OCI-LY7 (cell line): ENCODE measurements at regions not wholly inside any gene's neighbourhood (a gene's known extent, or its start where the extent isn't known, plus 50 kb on each side); places are given as distances from the start of the nearest gene placed in this dataset.

Source experiments
- BruUV-seq: library from RNA; stranded (reverse); fragments of 400-500 nt; replicated peaks from 2 replicates; lab custom pipeline; 2021; lab: Mats Ljungman, UMichigan
- CTCF ChIA-PET: fragments of 300-600 bp; sonication (Branson Sonifier 250); formaldehyde crosslinking; loops from one replicate; lab custom pipeline; 2022; ENCODE audit warnings: antibody characterized with exemption; ENCODE audit not compliant: unreplicated experiment; lab: Charles Lee
- POLR2A ChIA-PET: fragments of 300-600 bp; sonication (Branson Sonifier 250); formaldehyde crosslinking; loops from one replicate; lab custom pipeline; 2022; ENCODE audit warnings: antibody characterized with exemption; lab: Charles Lee
- DNase-seq: peaks from one replicate; pipeline ENCODE4 v3.0.0-alpha.2; 2015; ENCODE audit warnings: low spot score
- H2AFZ ChIP-seq: fragments of 200-600 bp; sonication (generic), shearing (Covaris generic); 2 replicates; pipeline ENCODE4 v1.6.1; 2014; ENCODE audit warnings: mild to moderate bottlenecking, antibody characterized with exemption, low read length, moderate library complexity
- H3K27ac ChIP-seq: fragments of 200-600 bp; sonication (generic); 2 replicates; pipeline ENCODE4 v1.5.1; 2014; ENCODE audit warnings: mixed run types, low read depth, mild to moderate bottlenecking, moderate library complexity, low read length, inconsistent platforms; ENCODE audit not compliant: poor library complexity, severe bottlenecking
- H3K36me3 ChIP-seq: fragments of 200-600 bp; sonication (generic); 2 replicates; pipeline ENCODE4 v1.6.1; 2014; ENCODE audit warnings: mild to moderate bottlenecking, antibody characterized with exemption, low read length, moderate library complexity, mixed read lengths; ENCODE audit not compliant: insufficient read depth
- H3K4me1 ChIP-seq: fragments of 200-600 bp; sonication (generic); 2 replicates; pipeline ENCODE4 v1.5.1; 2014; ENCODE audit warnings: mild to moderate bottlenecking, low read length; ENCODE audit not compliant: insufficient read depth, poor library complexity, severe bottlenecking
- H3K4me2 ChIP-seq: fragments of 200-600 bp; sonication (generic); 2 replicates; pipeline ENCODE4 v1.6.1; 2014; ENCODE audit warnings: mild to moderate bottlenecking, low read length
- H3K4me3 ChIP-seq: fragments of 200-600 bp; sonication (generic); 2 replicates; pipeline ENCODE4 v1.5.1; 2014; ENCODE audit warnings: mild to moderate bottlenecking, low read depth, low read length; ENCODE audit not compliant: poor library complexity, severe bottlenecking
- H3K79me2 ChIP-seq: fragments of 200-600 bp; sonication (generic); 2 replicates; pipeline ENCODE4 v1.6.1; 2016; ENCODE audit warnings: low read depth, mild to moderate bottlenecking, low read length, moderate library complexity, mixed read lengths; ENCODE audit not compliant: insufficient read depth
- H3K9me2 ChIP-seq: fragments of 200-600 bp; sonication (generic); 2 replicates; pipeline ENCODE4 v1.6.1; 2016; ENCODE audit warnings: mild to moderate bottlenecking, low read length, mixed read lengths; ENCODE audit not compliant: insufficient read depth
- H3K9me3 ChIP-seq: fragments of 200-600 bp; sonication (generic); 2 replicates; pipeline ENCODE4 v1.6.1; 2014; ENCODE audit warnings: mild to moderate bottlenecking, mixed run types, low read length, mixed read lengths
- H4K20me1 ChIP-seq: fragments of 200-600 bp; sonication (generic); 2 replicates; pipeline ENCODE4 v1.6.1; 2014; ENCODE audit warnings: mild to moderate bottlenecking, antibody characterized with exemption, low read length, moderate library complexity, mixed read lengths; ENCODE audit not compliant: insufficient read depth
- CTCF ChIP-seq: fragments of 200-600 bp; sonication (generic); conservative IDR thresholded peaks from 2 replicates; pipeline ENCODE4 v1.5.1; 2014; ENCODE audit warnings: mild to moderate bottlenecking, antibody characterized with exemption, low read length, moderate library complexity, mixed read lengths
- EZH2phosphoT487 ChIP-seq: fragments of 200-600 bp; sonication (generic); IDR thresholded peaks from 2 replicates; pipeline ENCODE4 v1.6.1; 2018; ENCODE audit warnings: low read depth, borderline replicate concordance, mild to moderate bottlenecking, mixed run types, antibody characterized with exemption, low read length, moderate library complexity, mixed read lengths
- intact Hi-C: fragments of 100-400 bp; cut with micrococcal nuclease; formaldehyde crosslinking; loops from one replicate; pipeline ENCODE4 v1.10.0; 2022; ENCODE audit not compliant: unreplicated experiment

GRCh38 chr19:27759896-27760295 is 1453.1 kb downstream of the UQCRFS1 start:
- Histone ChIP-seq H3K79me2 (no peaks in the 10 kb centered on the region), H3K4me2 (no peak overlapping the region), H3K27ac (no peak overlapping the region), H4K20me1 (no peaks in the 10 kb centered on the region), H3K9me2 (no peaks in the 10 kb centered on the region), H2AFZ (no peak overlapping the region), H3K4me3 (no peak overlapping the region), H3K36me3 (no peaks in the 10 kb centered on the region), H3K9me3 (no peaks in the 10 kb centered on the region), H3K4me1 (no peaks in the 10 kb centered on the region)
- intact Hi-C loops: no loop called here
- CTCF ChIA-PET: no interaction called here
- BruUV-seq: no TSS peak
- no peak for TF ChIP-seq CTCF
- no peak for TF ChIP-seq EZH2phosphoT487
- POLR2A ChIA-PET: no interaction called here
- DNase-seq: no peak

- Histone ChIP-seq H3K9me2 (no peaks in the 10 kb centered on the region), H3K4me3 (no peak overlapping the region), H3K4me1 (no peaks in the 10 kb centered on the region), H3K36me3 (no peaks in the 10 kb centered on the region), H3K9me3 (no peaks in the 10 kb centered on the region), H3K27ac (no peak overlapping the region), H4K20me1 (no peaks in the 10 kb centered on the region), H3K79me2 (no peaks in the 10 kb centered on the region), H2AFZ (no peak overlapping the region), H3K4me2 (no peak overlapping the region)
- DNase-seq: no peak
- CTCF ChIA-PET: no interaction called here
- POLR2A ChIA-PET: no interaction called here
- TF ChIP-seq CTCF (no peak), EZH2phosphoT487 (no peak)
- no TSS peak for BruUV-seq
- intact Hi-C loops: no loop called here
Observed at GRCh38 chr19:27758626-27759505, 1454.1 kb downstream of the UQCRFS1 start.

GRCh38 chr19:27754700-27755099 is 1458.3 kb downstream of the UQCRFS1 start:
- no peaks in the 10 kb centered on the region for H4K20me1 ChIP-seq
- CTCF ChIA-PET: no interaction called here
- no peak overlapping the region for H3K4me3 ChIP-seq
- intact Hi-C loops: no loop called here
- H3K4me1 ChIP-seq: no peaks in the 10 kb centered on the region
- no peaks in the 10 kb centered on the region for H3K79me2 ChIP-seq
- TF ChIP-seq EZH2phosphoT487: no peak
- no peak for TF ChIP-seq CTCF
- POLR2A ChIA-PET: no interaction called here
- H3K9me3 ChIP-seq: no peaks in the 10 kb centered on the region
- no TSS peak for BruUV-seq
- H3K36me3 ChIP-seq: no peaks in the 10 kb centered on the region
- H3K9me2 ChIP-seq: no peaks in the 10 kb centered on the region
- H2AFZ ChIP-seq: no peak overlapping the region
- DNase-seq: no peak
- no peak overlapping the region for H3K4me2 ChIP-seq
- H3K27ac ChIP-seq: no peak overlapping the region
